ENCODE measurements at regions not wholly inside any gene's neighbourhood (a gene's known extent, or its start where the extent isn't known, plus 50 kb on each side); places are given as distances from the start of the nearest gene placed in this dataset.

DNA sequence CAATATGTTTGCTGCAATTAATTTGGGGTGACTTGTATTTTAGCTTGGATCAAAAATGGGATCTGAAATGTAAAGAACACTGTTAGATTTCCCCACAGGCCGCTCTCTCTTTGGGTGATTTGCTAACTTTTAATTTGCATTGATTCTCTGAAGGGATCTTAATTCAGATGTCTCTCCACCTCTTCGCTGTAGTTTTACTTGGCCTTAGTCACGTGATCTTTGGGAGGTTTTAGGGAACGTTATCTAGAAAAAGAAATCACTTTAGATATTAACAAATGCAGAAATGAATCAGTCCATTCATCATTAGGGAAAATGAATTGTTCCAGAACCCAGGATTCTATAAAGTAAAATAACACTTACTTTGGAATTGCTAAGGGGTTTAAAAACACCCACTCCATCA is 390.2 kb downstream of the THBS2 start:
- H3K36me3 ChIP-seq (replicated peaks in 1 of 2; ENCODE audit: control insufficient read depth in 2 of 2, insufficient read depth in 2 of 2, low read length in 2 of 2): no peaks in the 10 kb centered on the region
- H2AK5ac ChIP-seq (ENCODE audit: low read depth, low read length): no peak overlapping the region
- no peak overlapping the region for H3K4me3 ChIP-seq (ENCODE audit: low read length in 2 of 2)
- no peak overlapping the region for H2BK5ac ChIP-seq (ENCODE audit: low read length)
- no peak overlapping the region for H2BK12ac ChIP-seq (ENCODE audit: low read length)
- no peaks in the 10 kb centered on the region for H3K79me1 ChIP-seq (ENCODE audit: low read depth, low read length)
- no peak overlapping the region for H3K14ac ChIP-seq (ENCODE audit: low read length)
- H4K91ac ChIP-seq (ENCODE audit: low read depth, low read length, poor library complexity): no peak overlapping the region
- H3K27me3 ChIP-seq (ENCODE audit: control insufficient read depth in 3 of 3, insufficient read depth in 3 of 3, low read depth in 1 of 3, low read length in 3 of 3): peaks cover 0 to 4% (median 0%) of the 10 kb centered on the region in 3 experiments
- no peak overlapping the region for H3K9ac ChIP-seq (ENCODE audit: low read depth, low read length, poor library complexity)
- H4K8ac ChIP-seq (ENCODE audit: low read depth, low read length): no peak overlapping the region
- no peak overlapping the region for H2BK120ac ChIP-seq (ENCODE audit: low read depth, low read length)
- no peak overlapping the region for H3K27ac ChIP-seq (replicated peaks; ENCODE audit: low read length)
- no CpG with 5 or more reads among the region's 4 CpGs for WGBS, 2 donors (ENCODE audit: extremely low coverage in 2 of 2, insufficient read length in 2 of 2, insufficient replicate concordance in 1 of 2)
- H2AFZ ChIP-seq (ENCODE audit: low read length): no peak overlapping the region
- DNase-seq (ENCODE audit: low spot score): no peak
- H2BK15ac ChIP-seq (ENCODE audit: low read length): no peak overlapping the region
- H3K18ac ChIP-seq (ENCODE audit: low read length): no peak overlapping the region
- no peak overlapping the region for H3K4ac ChIP-seq (ENCODE audit: low read length)
- H3K4me2 ChIP-seq (ENCODE audit: insufficient read depth, low read length, poor library complexity, severe bottlenecking): no peak overlapping the region
- H3K23ac ChIP-seq (ENCODE audit: low read depth, low read length, poor library complexity): no peak overlapping the region
- peaks cover 0 to under 1% of the 10 kb centered on the region in 2 donors for H3K9me3 ChIP-seq (replicated peaks in 1 of 2; ENCODE audit: control insufficient read depth in 2 of 2, insufficient read depth in 1 of 2, low read depth in 1 of 2, low read length in 2 of 2)
- H3K4me1 ChIP-seq (ENCODE audit: control insufficient read depth in 2 of 2, insufficient read depth in 1 of 2, low read depth in 1 of 2, low read length in 2 of 2): no peaks in the 10 kb centered on the region

DNA sequence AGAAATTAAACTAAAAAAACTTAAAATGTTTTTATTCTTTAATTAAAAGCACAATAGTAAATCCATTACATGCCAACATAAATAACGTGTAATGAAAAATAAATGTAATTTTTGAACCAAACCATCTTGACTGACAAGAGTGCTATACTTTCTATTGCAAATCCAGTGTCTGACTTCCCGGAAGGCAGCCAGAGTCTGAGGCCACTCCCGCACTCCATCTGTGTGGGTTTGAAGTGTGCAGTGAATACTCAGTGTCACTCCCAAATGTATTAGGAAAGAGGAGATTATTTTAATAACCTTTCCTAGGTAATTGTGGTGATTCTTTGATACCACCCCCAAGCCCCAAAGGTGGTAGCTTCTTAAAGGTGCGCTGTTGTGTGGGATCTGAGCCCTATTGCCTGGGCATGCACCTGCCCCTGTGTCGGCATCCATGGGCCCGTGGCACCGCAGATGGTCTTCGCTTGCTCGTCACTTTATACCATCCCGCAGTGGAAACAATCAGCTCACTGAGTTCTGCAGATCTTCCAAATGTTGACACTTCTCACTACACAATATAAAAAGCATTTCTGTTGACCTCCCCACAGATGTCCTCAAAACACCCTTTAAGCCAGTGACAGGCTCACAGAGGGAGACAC is 391.2 kb downstream of the THBS2 start:
- no peak for DNase-seq (ENCODE audit: low spot score)
- Histone ChIP-seq H3K18ac (ENCODE audit: low read length) (no peak overlapping the region), H2AK5ac (ENCODE audit: low read depth, low read length) (no peak overlapping the region), H3K27me3 (ENCODE audit: control insufficient read depth in 3 of 3, insufficient read depth in 3 of 3, low read depth in 1 of 3, low read length in 3 of 3) (peaks cover 0 to 2% (median 0%) of the 10 kb centered on the region in 3 experiments), H3K4me2 (ENCODE audit: insufficient read depth, low read length, poor library complexity, severe bottlenecking) (no peak overlapping the region), H3K79me1 (ENCODE audit: low read depth, low read length) (no peaks in the 10 kb centered on the region), H3K36me3 (replicated peaks in 1 of 2; ENCODE audit: control insufficient read depth in 2 of 2, insufficient read depth in 2 of 2, low read length in 2 of 2) (no peaks in the 10 kb centered on the region), H3K14ac (ENCODE audit: low read length) (no peak overlapping the region), H2BK12ac (ENCODE audit: low read length) (no peak overlapping the region), H2BK15ac (ENCODE audit: low read length) (no peak overlapping the region), H3K4me3 (ENCODE audit: low read length in 2 of 2) (no peak overlapping the region), H3K9ac (ENCODE audit: low read depth, low read length, poor library complexity) (no peak overlapping the region), H4K91ac (ENCODE audit: low read depth, low read length, poor library complexity) (no peak overlapping the region), H3K9me3 (replicated peaks in 1 of 2; ENCODE audit: control insufficient read depth in 2 of 2, insufficient read depth in 1 of 2, low read depth in 1 of 2, low read length in 2 of 2) (peaks cover 0 to 1% of the 10 kb centered on the region in 2 donors), H2BK5ac (ENCODE audit: low read length) (no peak overlapping the region), H3K4me1 (ENCODE audit: control insufficient read depth in 2 of 2, insufficient read depth in 1 of 2, low read depth in 1 of 2, low read length in 2 of 2) (no peaks in the 10 kb centered on the region), H2AFZ (ENCODE audit: low read length) (no peak overlapping the region), H4K8ac (ENCODE audit: low read depth, low read length) (no peak overlapping the region), H3K4ac (ENCODE audit: low read length) (no peak overlapping the region), H2BK120ac (ENCODE audit: low read depth, low read length) (no peak overlapping the region), H3K27ac (replicated peaks; ENCODE audit: low read length) (no peak overlapping the region), H3K23ac (ENCODE audit: low read depth, low read length, poor library complexity) (no peak overlapping the region)
- no CpG with 5 or more reads among the region's 10 CpGs for WGBS, 2 donors (ENCODE audit: extremely low coverage in 2 of 2, insufficient read length in 2 of 2, insufficient replicate concordance in 1 of 2)

DNA sequence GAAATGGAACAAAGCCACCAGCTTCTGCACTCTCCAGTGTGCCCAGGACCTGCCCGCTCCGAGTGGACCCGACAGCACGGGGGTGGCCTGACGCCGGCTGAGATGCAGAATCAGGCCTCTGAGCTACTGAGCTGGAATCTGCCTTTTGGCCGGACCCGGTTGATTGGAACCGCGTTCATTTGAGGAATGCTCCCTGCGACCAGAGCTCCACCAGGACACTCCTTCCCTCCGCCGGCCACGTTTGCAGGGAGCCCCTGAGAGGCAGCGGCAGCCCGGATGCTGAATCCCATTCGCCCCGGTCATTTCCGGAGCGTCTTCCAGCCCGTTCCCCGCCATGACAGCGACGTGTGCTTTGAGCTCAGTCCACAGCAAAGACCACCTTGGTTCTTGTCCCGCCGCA is 392.7 kb downstream of the THBS2 start:
- Histone ChIP-seq H3K4me3 (ENCODE audit: low read length in 2 of 2) (no peak overlapping the region), H3K27ac (replicated peaks; ENCODE audit: low read length) (no peak overlapping the region), H3K27me3 (ENCODE audit: control insufficient read depth in 3 of 3, insufficient read depth in 3 of 3, low read depth in 1 of 3, low read length in 3 of 3) (no peaks in the 10 kb centered on the region), H2AK5ac (ENCODE audit: low read depth, low read length) (peak overlapping the region; percentile 41), H2BK5ac (ENCODE audit: low read length) (no peak overlapping the region), H3K9me3 (replicated peaks in 1 of 2; ENCODE audit: control insufficient read depth in 2 of 2, insufficient read depth in 1 of 2, low read depth in 1 of 2, low read length in 2 of 2) (peaks cover 0 to 1% of the 10 kb centered on the region in 2 donors), H3K4ac (ENCODE audit: low read length) (no peak overlapping the region), H3K14ac (ENCODE audit: low read length) (no peak overlapping the region), H4K8ac (ENCODE audit: low read depth, low read length) (no peak overlapping the region), H3K9ac (ENCODE audit: low read depth, low read length, poor library complexity) (no peak overlapping the region), H3K36me3 (replicated peaks in 1 of 2; ENCODE audit: control insufficient read depth in 2 of 2, insufficient read depth in 2 of 2, low read length in 2 of 2) (no peaks in the 10 kb centered on the region), H3K18ac (ENCODE audit: low read length) (peak overlapping the region; percentile 16), H2BK120ac (ENCODE audit: low read depth, low read length) (no peak overlapping the region), H2BK15ac (ENCODE audit: low read length) (no peak overlapping the region), H3K79me1 (ENCODE audit: low read depth, low read length) (no peaks in the 10 kb centered on the region), H4K91ac (ENCODE audit: low read depth, low read length, poor library complexity) (no peak overlapping the region), H3K4me2 (ENCODE audit: insufficient read depth, low read length, poor library complexity, severe bottlenecking) (no peak overlapping the region), H2AFZ (ENCODE audit: low read length) (no peak overlapping the region), H3K4me1 (ENCODE audit: control insufficient read depth in 2 of 2, insufficient read depth in 1 of 2, low read depth in 1 of 2, low read length in 2 of 2) (no peaks in the 10 kb centered on the region), H3K23ac (ENCODE audit: low read depth, low read length, poor library complexity) (no peak overlapping the region), H2BK12ac (ENCODE audit: low read length) (peak overlapping the region; percentile 16)
- WGBS, 2 donors (ENCODE audit: extremely low coverage in 2 of 2, insufficient read length in 2 of 2, insufficient replicate concordance in 1 of 2): no CpG with 5 or more reads among the region's 26 CpGs
- no peak for DNase-seq (ENCODE audit: low spot score)

DNA sequence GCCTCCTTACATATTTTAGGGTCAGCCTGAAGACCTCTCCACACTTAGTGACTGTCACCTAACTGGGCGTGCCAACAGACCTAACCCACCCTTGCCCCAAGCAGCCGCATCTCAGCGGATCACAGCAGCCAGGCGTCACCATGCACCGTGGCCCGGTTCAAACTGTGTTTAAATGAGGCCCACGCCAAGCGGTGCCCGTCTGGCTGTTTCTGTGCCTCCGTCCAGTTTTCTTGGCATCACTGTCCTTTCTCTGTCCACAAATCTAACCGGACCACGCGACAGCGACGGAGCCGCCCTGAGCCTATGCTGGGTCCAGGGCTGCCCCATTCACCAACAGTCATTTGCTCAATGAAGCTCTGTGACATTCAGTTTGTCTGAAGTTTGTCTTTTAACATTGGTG is 393.3 kb downstream of the THBS2 start:
- no peak overlapping the region for H3K23ac ChIP-seq (ENCODE audit: low read depth, low read length, poor library complexity)
- no peak overlapping the region for H3K18ac ChIP-seq (ENCODE audit: low read length)
- no peaks in the 10 kb centered on the region for H3K4me1 ChIP-seq (ENCODE audit: control insufficient read depth in 2 of 2, insufficient read depth in 1 of 2, low read depth in 1 of 2, low read length in 2 of 2)
- H2BK12ac ChIP-seq (ENCODE audit: low read length): no peak overlapping the region
- no peaks in the 10 kb centered on the region for H3K27me3 ChIP-seq (ENCODE audit: control insufficient read depth in 3 of 3, insufficient read depth in 3 of 3, low read depth in 1 of 3, low read length in 3 of 3)
- no peak overlapping the region for H4K91ac ChIP-seq (ENCODE audit: low read depth, low read length, poor library complexity)
- no peaks in the 10 kb centered on the region for H3K79me1 ChIP-seq (ENCODE audit: low read depth, low read length)
- H4K8ac ChIP-seq (ENCODE audit: low read depth, low read length): no peak overlapping the region
- no peak overlapping the region for H2BK5ac ChIP-seq (ENCODE audit: low read length)
- no peak for DNase-seq (ENCODE audit: low spot score)
- no peak overlapping the region for H3K9ac ChIP-seq (ENCODE audit: low read depth, low read length, poor library complexity)
- no peak overlapping the region for H3K14ac ChIP-seq (ENCODE audit: low read length)
- H2BK120ac ChIP-seq (ENCODE audit: low read depth, low read length): no peak overlapping the region
- WGBS, 2 donors (ENCODE audit: extremely low coverage in 2 of 2, insufficient read length in 2 of 2, insufficient replicate concordance in 1 of 2): no CpG with 5 or more reads among the region's 16 CpGs
- H2BK15ac ChIP-seq (ENCODE audit: low read length): no peak overlapping the region
- H2AFZ ChIP-seq (ENCODE audit: low read length): no peak overlapping the region
- peaks cover 0 to 1% of the 10 kb centered on the region in 2 donors for H3K9me3 ChIP-seq (replicated peaks in 1 of 2; ENCODE audit: control insufficient read depth in 2 of 2, insufficient read depth in 1 of 2, low read depth in 1 of 2, low read length in 2 of 2)
- no peak overlapping the region for H3K4ac ChIP-seq (ENCODE audit: low read length)
- no peak overlapping the region for H3K4me2 ChIP-seq (ENCODE audit: insufficient read depth, low read length, poor library complexity, severe bottlenecking)
- no peaks in the 10 kb centered on the region for H3K36me3 ChIP-seq (replicated peaks in 1 of 2; ENCODE audit: control insufficient read depth in 2 of 2, insufficient read depth in 2 of 2, low read length in 2 of 2)
- H2AK5ac ChIP-seq (ENCODE audit: low read depth, low read length): no peak overlapping the region
- no peak overlapping the region for H3K4me3 ChIP-seq (ENCODE audit: low read length in 2 of 2)
- H3K27ac ChIP-seq (replicated peaks; ENCODE audit: low read length): no peak overlapping the region

Measured in neuronal stem cell (in vitro differentiated cells).